GM12878 (cell line): ENCODE measurements at regions not wholly inside any gene's neighbourhood (a gene's known extent, or its start where the extent isn't known, plus 50 kb on each side); places are given as distances from the start of the nearest gene placed in this dataset.

Experiments used
- ATAC-seq: fragments of 200-7000 bp; cut with Tn5 transposase; 3 replicates; pipeline ENCODE4 v1.9.1; 2020; ENCODE audit warnings: mild to moderate bottlenecking, moderate library complexity
- BruUV-seq: library from RNA; stranded (reverse); fragments of 400-500 nt; replicated peaks from 2 replicates; lab custom pipeline; 2021; lab: Mats Ljungman, UMichigan
- CTCF ChIA-PET: fragments of 300-600 bp; sonication (Branson Sonifier 250); formaldehyde crosslinking; extraction: SDS; loops from one replicate; lab custom pipeline; 2021; ENCODE audit warnings: inconsistent platforms; lab: Yijun Ruan, JAX
- POLR2A ChIA-PET: fragments of 350-600 bp; formaldehyde crosslinking; extraction: SDS; loops from one replicate; lab custom pipeline; 2021; ENCODE audit warnings: inconsistent platforms; lab: Charles Lee
- RAD21 ChIA-PET: fragments of 300-600 bp; sonication (Branson Sonifier 250); formaldehyde crosslinking; loops from one replicate; lab custom pipeline; 2023; ENCODE audit warnings: antibody characterized with exemption; ENCODE audit not compliant: unreplicated experiment; lab: Charles Lee
- SMC1A ChIA-PET: fragments of 300-600 bp; sonication (Branson Sonifier 250); formaldehyde crosslinking; loops from one replicate; lab custom pipeline; 2023; ENCODE audit not compliant: unreplicated experiment, uncharacterized antibody; lab: Charles Lee
- DNase-seq: peaks from one replicate; pipeline ENCODE4 v3.0.0-alpha.2; 2011; ENCODE audit warnings: low read depth, low spot score
- FAIRE-seq: peaks from 3 replicates; lab custom pipeline; 2011; peaks lifted over from hg19 to GRCh38; lab: Jason Lieb, UNC
- H2AFZ ChIP-seq: 2 replicates; pipeline ENCODE4 v1.6.0; 2011; ENCODE audit warnings: low read depth, low read length, control low read depth; ENCODE audit not compliant: control insufficient read depth
- H3K27ac ChIP-seq: 2 replicates; pipeline ENCODE4 v1.5.1; 2011; ENCODE audit warnings: control low read depth; ENCODE audit not compliant: control insufficient read depth, insufficient read depth
- H3K27me3 ChIP-seq, 2 experiments: replicated peaks in 1 of 2; 2 replicates each; pipeline versions ENCODE4 v1.6.0 to v1.6.1; 2011; ENCODE audit warnings: low read length in 1 of 2; ENCODE audit not compliant: control insufficient read depth in 2 of 2, insufficient read depth in 2 of 2
- H3K36me3 ChIP-seq, 2 experiments: 2 replicates each; pipeline ENCODE4 v1.5.1; 2011; ENCODE audit warnings: low read length in 1 of 2; ENCODE audit not compliant: control insufficient read depth in 2 of 2, insufficient read depth in 2 of 2
- H3K4me1 ChIP-seq: 2 replicates; pipeline ENCODE4 v1.6.1; 2011; ENCODE audit warnings: mild to moderate bottlenecking, low read length, moderate library complexity, mixed read lengths; ENCODE audit not compliant: control insufficient read depth, insufficient read depth
- H3K4me2 ChIP-seq: 2 replicates; pipeline ENCODE4 v1.6.0; 2011; ENCODE audit warnings: control low read depth; ENCODE audit not compliant: control insufficient read depth, insufficient read depth
- H3K4me3 ChIP-seq: fragments of 200-600 bp; sonication (generic); 2 replicates; pipeline ENCODE4 v1.5.1; 2016
- H3K79me2 ChIP-seq: 2 replicates; pipeline ENCODE4 v1.6.0; 2011; ENCODE audit warnings: low read length; ENCODE audit not compliant: control insufficient read depth, insufficient read depth
- H3K9ac ChIP-seq: 2 replicates; pipeline ENCODE4 v1.8.0; 2011; ENCODE audit warnings: low read length, control low read depth, mixed read lengths; ENCODE audit not compliant: control insufficient read depth, insufficient read depth
- H3K9me3 ChIP-seq: replicated peaks from 3 replicates; pipeline ENCODE4 v1.5.1; 2011; ENCODE audit warnings: mild to moderate bottlenecking, low read length; ENCODE audit not compliant: control insufficient read depth, insufficient read depth
- H4K20me1 ChIP-seq: 2 replicates; pipeline ENCODE4 v1.6.0; 2011; ENCODE audit not compliant: control insufficient read depth, insufficient read depth
- CHD4 ChIP-seq: fragments of 200-600 bp; sonication (generic); IDR thresholded peaks from 2 replicates; pipeline ENCODE4 v1.6.1; 2016; ENCODE audit warnings: mild to moderate bottlenecking
- EZH2 ChIP-seq: IDR thresholded peaks from 2 replicates; pipeline ENCODE4 v1.6.1; 2012; ENCODE audit warnings: low read depth, mild to moderate bottlenecking, control low read depth, inconsistent platforms, low read length, borderline replicate concordance; ENCODE audit not compliant: control insufficient read depth
- IKZF2 ChIP-seq, 2 experiments: fragments of 450-650 bp; IDR thresholded peaks; 2 replicates each; pipeline ENCODE4 v1.6.1; 2017; ENCODE audit warnings: mild to moderate bottlenecking in 2 of 2, moderate library complexity in 2 of 2
- MEF2A ChIP-seq: IDR thresholded peaks from 2 replicates; pipeline ENCODE4 v1.6.1; 2011; ENCODE audit warnings: low read depth, mild to moderate bottlenecking, low read length, moderate library complexity; ENCODE audit not compliant: insufficient read depth
- MYC ChIP-seq: IDR thresholded peaks from 2 replicates; pipeline ENCODE4 v1.6.1; 2011; ENCODE audit warnings: mild to moderate bottlenecking, low read length, moderate library complexity, inconsistent platforms; ENCODE audit not compliant: insufficient read depth, insufficient replicate concordance, insufficient read length, severe bottlenecking
- SMAD1 ChIP-seq: fragments of 450-650 bp; IDR thresholded peaks from 2 replicates; pipeline ENCODE4 v1.6.1; 2018; ENCODE audit warnings: mild to moderate bottlenecking, low read depth; ENCODE audit not compliant: partially characterized antibody
- STAT3 ChIP-seq: IDR thresholded peaks from 2 replicates; pipeline ENCODE4 v1.6.1; 2011; ENCODE audit warnings: low read depth, low read length, improper control_type of control experiment
- SUZ12 ChIP-seq: fragments of 200-600 bp; sonication (generic); IDR thresholded peaks from one replicate; pipeline ENCODE4 v1.6.1; 2018; ENCODE audit warnings: antibody characterized with exemption, mild to moderate bottlenecking; ENCODE audit not compliant: unreplicated experiment
- ZBED1 ChIP-seq: IDR thresholded peaks from 2 replicates; pipeline ENCODE4 v1.6.1; 2016; ENCODE audit warnings: borderline replicate concordance
- WGBS: methylation state at CpG from one replicate; pipeline ENCODE4 v1.1.6; 2016; ENCODE audit warnings: low lambda C conversion rate; ENCODE audit not compliant: insufficient replicate concordance, insufficient coverage; ENCODE audit errors: missing lambda C conversion rate; 5-methylcytosine and 5-hydroxymethylcytosine counted together
- in situ Hi-C: fragments of 300-500 bp; cut with MboI; formaldehyde crosslinking; loops from 9 replicates; pipeline ENCODE4 v1.14.3; 2018; ENCODE audit warnings: mixed read lengths
- intact Hi-C: fragments of 100-400 bp; cut with micrococcal nuclease; formaldehyde crosslinking; loops from one replicate; pipeline ENCODE4 v1.14.2; 2022; ENCODE audit not compliant: unreplicated experiment
- TF ChIP-seq, protein P1 (sequence below): IDR thresholded peaks from 2 replicates; pipeline ENCODE4 v1.6.1; 2011; ENCODE audit warnings: low read depth, mild to moderate bottlenecking, low read length, moderate library complexity, borderline replicate concordance; ENCODE audit errors: extremely low read depth
- TF ChIP-seq, protein P2 (sequence below): fragments of 450-650 bp; IDR thresholded peaks from 2 replicates; pipeline ENCODE4 v1.6.1; 2017; ENCODE audit warnings: mild to moderate bottlenecking, moderate library complexity
- TF ChIP-seq, protein P3 (sequence below): IDR thresholded peaks from 2 replicates; pipeline ENCODE4 v1.6.1; 2011; ENCODE audit warnings: borderline replicate concordance, low read depth, mild to moderate bottlenecking, moderate library complexity, mixed read lengths, low read length; ENCODE audit not compliant: insufficient read depth; ENCODE audit errors: extremely low read length

DNA sequence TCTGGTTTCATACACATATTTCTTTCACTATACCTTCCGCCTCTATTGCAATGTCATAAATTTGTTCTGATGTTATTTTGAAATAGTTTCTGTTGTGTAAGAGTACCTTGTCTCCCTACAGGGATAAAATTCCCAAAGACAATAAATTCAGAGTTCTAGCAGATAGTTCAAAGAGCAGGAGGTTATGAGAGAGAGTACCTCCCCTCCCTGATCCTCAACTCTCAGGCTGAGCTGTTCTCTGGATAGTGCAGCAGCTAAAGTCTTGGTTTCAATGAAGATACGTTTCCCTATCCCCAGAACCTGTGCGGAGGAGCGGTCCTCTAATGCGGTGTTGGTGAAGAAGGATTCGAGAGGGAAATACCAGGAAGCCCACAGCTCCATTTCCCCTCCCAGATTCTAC lies 190.2 kb upstream of the CPHXL start:
- Histone ChIP-seq H3K4me3 (no peak overlapping the region), H3K9ac (no peak overlapping the region), H3K9me3 (no peaks in the 10 kb centered on the region), H4K20me1 (no peaks in the 10 kb centered on the region), H3K4me1 (no peaks in the 10 kb centered on the region), H3K27ac (no peak overlapping the region)
- FAIRE-seq (no peak), ATAC-seq (no peak), DNase-seq (no peak)
- POLR2A ChIA-PET = no interaction called here
- CTCF ChIA-PET = interaction anchor here (0.6 kb wide), 1 partner anchor 927 kb away, joined by 3 read pairs; no protein-coding TSS in a partner anchor
- SMC1A ChIA-PET = interaction anchor here (1.3 kb wide), 1 partner anchor 7 kb away, joined by 4 read pairs; no protein-coding TSS in a partner anchor
- intact Hi-C loops = no loop called here
- RAD21 ChIA-PET = no interaction called here
- 59% methylated on average over 6 of the region's 6 CpGs for WGBS
- TF ChIP-seq, protein P1, sequence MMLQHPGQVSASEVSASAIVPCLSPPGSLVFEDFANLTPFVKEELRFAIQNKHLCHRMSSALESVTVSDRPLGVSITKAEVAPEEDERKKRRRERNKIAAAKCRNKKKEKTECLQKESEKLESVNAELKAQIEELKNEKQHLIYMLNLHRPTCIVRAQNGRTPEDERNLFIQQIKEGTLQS = no peak
- TF ChIP-seq SUZ12 = no peak
- TF ChIP-seq IKZF2 (IDR thresholded peaks at IDR 0.05) = no peak
- no peak for TF ChIP-seq STAT3
- no peak for TF ChIP-seq ZBED1
- TF ChIP-seq MYC = no peak
- TF ChIP-seq, protein P2, sequence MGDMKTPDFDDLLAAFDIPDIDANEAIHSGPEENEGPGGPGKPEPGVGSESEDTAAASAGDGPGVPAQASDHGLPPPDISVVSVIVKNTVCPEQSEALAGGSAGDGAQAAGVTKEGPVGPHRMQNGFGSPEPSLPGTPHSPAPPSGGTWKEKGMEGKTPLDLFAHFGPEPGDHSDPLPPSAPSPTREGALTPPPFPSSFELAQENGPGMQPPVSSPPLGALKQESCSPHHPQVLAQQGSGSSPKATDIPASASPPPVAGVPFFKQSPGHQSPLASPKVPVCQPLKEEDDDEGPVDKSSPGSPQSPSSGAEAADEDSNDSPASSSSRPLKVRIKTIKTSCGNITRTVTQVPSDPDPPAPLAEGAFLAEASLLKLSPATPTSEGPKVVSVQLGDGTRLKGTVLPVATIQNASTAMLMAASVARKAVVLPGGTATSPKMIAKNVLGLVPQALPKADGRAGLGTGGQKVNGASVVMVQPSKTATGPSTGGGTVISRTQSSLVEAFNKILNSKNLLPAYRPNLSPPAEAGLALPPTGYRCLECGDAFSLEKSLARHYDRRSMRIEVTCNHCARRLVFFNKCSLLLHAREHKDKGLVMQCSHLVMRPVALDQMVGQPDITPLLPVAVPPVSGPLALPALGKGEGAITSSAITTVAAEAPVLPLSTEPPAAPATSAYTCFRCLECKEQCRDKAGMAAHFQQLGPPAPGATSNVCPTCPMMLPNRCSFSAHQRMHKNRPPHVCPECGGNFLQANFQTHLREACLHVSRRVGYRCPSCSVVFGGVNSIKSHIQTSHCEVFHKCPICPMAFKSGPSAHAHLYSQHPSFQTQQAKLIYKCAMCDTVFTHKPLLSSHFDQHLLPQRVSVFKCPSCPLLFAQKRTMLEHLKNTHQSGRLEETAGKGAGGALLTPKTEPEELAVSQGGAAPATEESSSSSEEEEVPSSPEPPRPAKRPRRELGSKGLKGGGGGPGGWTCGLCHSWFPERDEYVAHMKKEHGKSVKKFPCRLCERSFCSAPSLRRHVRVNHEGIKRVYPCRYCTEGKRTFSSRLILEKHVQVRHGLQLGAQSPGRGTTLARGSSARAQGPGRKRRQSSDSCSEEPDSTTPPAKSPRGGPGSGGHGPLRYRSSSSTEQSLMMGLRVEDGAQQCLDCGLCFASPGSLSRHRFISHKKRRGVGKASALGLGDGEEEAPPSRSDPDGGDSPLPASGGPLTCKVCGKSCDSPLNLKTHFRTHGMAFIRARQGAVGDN = no peak
- TF ChIP-seq CHD4 = no peak
- TF ChIP-seq, protein P3, sequence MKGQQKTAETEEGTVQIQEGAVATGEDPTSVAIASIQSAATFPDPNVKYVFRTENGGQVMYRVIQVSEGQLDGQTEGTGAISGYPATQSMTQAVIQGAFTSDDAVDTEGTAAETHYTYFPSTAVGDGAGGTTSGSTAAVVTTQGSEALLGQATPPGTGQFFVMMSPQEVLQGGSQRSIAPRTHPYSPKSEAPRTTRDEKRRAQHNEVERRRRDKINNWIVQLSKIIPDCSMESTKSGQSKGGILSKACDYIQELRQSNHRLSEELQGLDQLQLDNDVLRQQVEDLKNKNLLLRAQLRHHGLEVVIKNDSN = no peak
- TF ChIP-seq SMAD1 = no peak
- TF ChIP-seq MEF2A = no peak
- TF ChIP-seq EZH2 = no peak
- TF ChIP-seq, all 136 proteins: peak for 0
- H3K79me2 ChIP-seq = no peaks in the 10 kb centered on the region
- no peak overlapping the region for H3K4me2 ChIP-seq
- H3K36me3 ChIP-seq = no peaks in the 10 kb centered on the region
- in situ Hi-C loops = no loop called here
- no TSS peak for BruUV-seq
- H2AFZ ChIP-seq = no peak overlapping the region
- H3K27me3 ChIP-seq = no peaks in the 10 kb centered on the region
